Stimulated activated CD4-positive, alpha-beta T cell treated with anti-CD3 and anti-CD28 coated beads, TNF-alpha, amount 100 ng/mL, for 1 hour (primary cell): ENCODE measurements at regions not wholly inside any gene's neighbourhood (a gene's known extent, or its start where the extent isn't known, plus 50 kb on each side); places are given as distances from the start of the nearest gene placed in this dataset.
"Not testable (repeated sequence)": the region's sequence is repeated elsewhere in the genome, so short reads cannot be mapped to it uniquely, and the experiment has no call there.

ENCODE experiments used
- DNase-seq, 3 donors: peaks; one replicate each; pipeline ENCODE4 v3.0.0-alpha.2; 2020; ENCODE audit warnings: low read depth in 3 of 3, low spot score in 1 of 3

GRCh38 chr1:43042773-43043457 lies 84.2 kb upstream of the SLC2A1 start:
- DNase-seq = no peak

GRCh38 chr1:43042127-43042526 lies 83.5 kb upstream of the SLC2A1 start:
- DNase-seq = no peak

DNA sequence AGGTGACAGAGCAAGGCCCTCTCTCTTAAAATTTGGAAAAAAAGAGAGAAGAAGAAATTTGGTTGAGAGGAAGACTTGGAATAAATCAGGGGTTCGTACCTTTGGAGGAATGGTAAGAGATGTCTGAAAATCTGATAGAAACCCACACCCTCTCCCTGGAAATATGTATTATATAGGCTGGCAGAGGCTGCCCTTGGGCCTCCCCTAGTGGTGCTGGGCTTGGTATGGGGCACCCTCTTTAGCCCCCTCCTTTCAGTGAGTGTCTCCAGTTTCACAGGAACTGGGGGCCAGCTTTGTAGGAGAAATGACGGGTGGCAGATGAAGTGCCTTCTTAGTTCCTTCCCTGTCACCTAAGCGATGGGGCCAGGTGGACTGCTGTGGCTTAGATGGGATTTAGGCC lies 82.9 kb upstream of the SLC2A1 start:
- DNase-seq = no peak

DNA sequence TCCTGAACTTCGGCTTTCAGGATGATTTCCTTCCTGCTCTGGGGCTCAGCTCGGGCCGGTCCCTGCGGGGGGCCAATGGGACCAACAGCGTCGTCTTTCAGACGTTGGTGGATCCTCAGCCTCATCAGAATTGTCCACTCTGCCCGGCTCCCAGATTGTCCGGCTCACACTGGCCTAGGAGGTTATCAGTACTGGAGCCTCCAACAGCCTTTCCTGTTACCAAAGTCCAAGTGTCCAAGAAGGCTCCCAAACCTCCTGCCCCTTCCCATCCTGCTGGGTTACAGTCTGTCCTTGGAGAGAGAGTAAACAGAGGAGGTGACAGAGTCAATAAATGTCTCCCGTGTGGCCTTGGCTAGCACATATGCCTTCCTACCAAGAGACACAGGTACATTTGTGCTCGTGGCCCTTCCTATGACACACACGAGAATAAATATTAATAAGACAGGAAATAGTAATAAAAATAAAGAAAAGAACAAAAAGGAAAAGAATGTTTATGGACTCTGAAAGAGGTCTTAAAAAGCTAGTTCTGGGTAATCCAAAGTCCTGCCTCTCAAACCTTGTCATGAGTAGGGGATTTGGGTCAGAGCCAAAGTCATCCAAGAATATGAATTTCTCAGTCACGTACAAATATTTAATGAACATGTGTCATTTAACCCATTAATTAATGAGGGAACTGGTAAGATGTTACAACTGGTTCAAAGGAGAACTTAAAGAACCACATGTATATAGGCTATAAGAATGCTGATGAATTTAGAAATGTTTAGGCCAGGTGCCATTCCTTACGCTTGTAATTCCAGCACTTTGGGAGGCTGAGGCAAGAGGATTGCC lies 80.8 kb upstream of the SLC2A1 start:
- DNase-seq = no peak

- no peak for DNase-seq
These were observed 79.7 kb upstream of the SLC2A1 start for GRCh38 chr1:43038232-43038935.

DNA sequence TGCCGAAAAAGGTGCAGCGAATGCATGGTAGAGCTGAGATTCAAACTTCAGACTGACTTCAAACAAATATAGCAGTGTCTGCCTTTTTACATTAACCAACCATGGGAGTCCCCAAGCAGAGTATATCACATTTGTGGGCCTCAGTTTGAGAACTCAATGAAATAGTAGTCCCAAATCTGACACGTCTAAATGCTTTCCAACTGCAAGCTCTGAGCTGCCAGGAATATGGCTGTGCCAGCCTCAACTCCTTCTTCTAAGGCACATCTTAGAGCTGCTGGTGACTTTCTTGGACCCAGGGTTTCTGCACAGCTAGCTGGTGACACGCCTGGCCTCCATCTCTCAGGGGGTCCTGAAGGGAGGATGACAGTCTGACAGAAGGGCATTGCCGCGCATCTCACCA lies 78.8 kb upstream of the SLC2A1 start:
- DNase-seq = no peak

DNA sequence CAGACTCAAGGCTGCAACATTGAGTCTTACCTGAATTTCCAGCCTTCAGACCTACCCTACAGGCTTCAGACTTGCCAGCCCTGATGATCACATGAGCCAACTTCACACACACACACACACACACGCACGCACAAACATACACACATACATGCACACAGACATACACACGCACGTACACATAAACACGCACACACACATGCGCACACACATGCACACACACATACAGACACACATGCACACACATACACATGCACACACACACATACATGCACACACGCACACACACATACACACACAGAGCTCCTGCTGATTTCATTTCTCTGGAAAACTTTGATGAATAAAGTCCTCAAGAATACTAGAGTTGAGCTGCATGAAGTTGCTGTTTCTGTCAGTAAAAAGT lies 78.3 kb upstream of the SLC2A1 start:
- DNase-seq = no peak

DNA sequence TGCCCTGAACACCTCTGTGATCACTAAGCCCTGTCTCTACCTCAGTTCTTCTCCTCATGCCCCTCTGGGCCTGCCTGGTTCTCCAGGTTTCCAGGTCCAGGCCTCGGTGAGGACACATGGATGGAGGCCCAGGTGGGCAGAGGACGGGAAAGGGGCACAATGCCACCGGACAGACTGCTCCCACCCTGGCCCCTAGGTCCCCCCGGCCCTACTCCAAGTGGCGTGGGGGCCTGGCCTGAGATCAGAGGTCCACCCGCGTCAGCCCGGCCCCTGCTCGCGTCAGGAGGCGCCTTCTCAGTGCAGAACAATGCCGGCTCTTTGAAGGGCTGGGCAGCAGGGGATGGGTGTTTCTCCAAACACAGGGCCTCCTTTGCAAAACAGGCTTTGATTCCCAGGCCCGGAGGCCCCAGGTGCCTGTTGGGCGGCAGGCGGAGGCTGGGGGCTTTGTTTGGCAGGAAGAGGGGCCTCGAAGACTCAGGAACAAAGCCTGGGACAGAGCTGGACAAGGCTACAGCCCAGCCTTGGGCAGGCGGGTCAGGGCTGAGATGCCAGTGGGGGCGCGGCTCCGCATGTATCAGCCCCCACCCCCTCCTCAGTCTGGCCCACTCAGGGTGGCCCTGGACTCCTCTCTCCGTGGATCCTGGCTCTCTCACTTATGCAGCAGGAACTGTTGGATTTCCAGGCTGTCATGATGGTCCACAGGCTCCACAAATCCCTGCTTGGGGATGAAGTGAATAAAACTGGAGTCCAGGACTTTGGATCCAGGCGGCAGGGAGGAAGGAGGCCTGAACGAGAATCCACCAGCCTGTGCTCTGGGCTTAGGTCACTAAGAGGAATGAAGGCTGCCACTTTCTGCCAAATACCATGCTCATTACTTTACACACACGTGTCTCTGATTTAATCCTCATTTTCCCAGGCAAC lies 77.4 kb upstream of the SLC2A1 start:
- DNase-seq = no peak

DNA sequence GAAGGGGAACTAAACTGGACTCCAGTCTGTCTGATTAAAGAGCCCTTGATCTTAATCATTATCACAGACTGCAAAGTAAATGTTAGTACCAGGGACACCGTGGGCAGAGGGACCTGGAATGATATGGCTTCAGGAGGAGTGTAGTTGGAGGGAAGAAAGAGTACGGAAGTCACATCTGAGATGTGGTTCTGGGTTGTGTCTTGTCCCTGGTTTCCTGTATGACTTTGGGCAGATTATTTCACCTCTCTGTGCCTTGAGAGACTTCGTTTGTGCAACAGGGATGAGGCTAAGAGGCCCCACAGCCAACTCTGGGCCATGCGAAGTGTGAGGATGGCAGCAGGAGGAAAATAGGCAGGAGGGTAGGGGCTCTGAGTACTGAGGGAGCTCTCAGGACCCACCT lies 76.1 kb upstream of the SLC2A1 start:
- no peak for DNase-seq

DNA sequence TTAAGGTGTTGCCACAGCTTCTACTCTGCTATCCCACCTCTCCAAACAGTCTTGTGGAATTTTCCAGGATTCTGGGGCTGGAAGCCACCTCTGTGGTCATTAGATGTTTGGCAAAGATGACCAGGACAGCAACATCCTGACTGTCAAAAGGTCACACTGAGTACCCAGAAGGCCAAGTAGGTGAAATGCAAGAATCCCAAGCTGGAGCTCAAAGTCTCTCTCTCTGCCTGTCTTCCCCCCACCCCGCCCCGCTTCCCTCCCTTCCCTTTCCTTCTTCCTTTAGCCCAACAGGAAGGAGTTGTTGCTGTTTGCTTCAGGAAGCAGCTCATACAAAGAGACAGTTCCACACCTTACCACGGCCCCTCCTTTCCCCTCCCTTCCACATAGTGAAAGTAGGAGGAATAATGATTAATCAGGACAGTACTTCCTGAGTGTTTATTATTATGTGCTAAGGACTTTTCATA lies 75.6 kb upstream of the SLC2A1 start:
- DNase-seq = no peak

- no peak for DNase-seq
These were observed 72.9 kb upstream of the SLC2A1 start for GRCh38 chr1:43031316-43032203.

GRCh38 chr1:43024905-43025304 lies 66.2 kb upstream of the SLC2A1 start:
- no peak for DNase-seq

DNA sequence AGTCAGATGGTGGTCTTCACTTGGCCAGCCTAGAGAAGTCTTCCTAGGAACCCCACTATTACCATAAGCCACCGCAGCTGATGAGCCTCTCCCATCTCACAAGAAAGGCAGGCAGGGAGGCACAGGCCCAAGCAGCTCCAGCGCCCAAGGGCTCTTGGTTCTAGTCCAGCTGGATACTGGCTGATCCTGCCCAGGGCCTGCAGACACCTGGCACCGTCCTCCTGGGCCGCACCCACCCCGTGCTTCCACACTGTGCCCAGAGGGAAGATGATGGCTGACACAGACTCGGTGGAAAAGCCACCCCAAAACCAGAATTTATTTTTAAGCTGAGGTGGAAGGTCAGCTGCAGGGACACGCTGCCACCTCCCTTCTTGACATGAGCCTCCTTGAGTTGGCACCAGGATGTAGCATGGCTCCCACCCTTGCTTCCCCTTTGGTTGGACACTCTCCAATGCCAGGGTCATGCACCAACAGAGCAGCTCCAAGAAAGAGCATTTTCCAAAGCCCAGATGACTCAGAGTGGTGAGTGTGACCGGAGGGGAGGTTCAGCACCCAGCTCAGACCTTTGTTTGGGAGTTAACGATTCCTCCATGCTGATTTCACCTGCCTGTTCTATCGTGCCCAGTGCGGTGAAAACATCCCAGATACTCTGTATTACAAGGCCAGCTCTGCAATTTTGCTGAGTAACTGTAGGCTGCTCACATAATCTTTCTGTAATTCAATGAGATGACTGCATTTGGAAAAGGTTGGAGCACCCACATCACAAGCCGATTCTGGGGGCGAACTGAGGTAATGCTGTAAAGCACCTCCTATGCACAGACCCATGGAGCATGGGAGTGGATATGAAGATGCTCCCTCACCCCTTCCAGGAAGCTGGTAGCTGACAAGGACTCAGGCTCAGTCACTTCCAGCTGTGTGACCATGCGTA lies 63.1 kb upstream of the SLC2A1 start:
- DNase-seq = no peak

GRCh38 chr1:43019226-43019625 lies 60.6 kb upstream of the SLC2A1 start:
- DNase-seq = no peak

GRCh38 chr1:43018121-43018520 lies 59.5 kb upstream of the SLC2A1 start:
- no peak for DNase-seq

DNA sequence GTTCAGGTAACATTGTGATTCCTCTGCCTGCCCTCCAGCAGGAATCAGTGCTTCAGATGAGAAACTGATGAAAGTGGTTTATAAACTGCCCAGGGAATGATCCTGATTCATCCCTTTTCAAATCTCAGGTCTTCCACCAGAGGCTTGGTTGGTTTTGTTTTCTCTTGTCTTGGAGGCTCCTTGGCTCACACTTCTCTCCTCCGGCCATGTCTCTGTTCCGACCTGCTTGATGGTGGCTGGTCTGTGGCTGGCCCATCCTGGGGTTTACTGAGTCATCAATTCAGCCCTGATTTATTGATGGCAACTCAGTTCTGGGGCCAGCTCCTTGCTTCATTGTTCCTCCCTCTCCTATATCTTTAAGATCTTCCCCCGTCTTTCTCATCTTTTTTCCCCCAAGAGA lies 56.6 kb upstream of the SLC2A1 start:
- no peak for DNase-seq

DNA sequence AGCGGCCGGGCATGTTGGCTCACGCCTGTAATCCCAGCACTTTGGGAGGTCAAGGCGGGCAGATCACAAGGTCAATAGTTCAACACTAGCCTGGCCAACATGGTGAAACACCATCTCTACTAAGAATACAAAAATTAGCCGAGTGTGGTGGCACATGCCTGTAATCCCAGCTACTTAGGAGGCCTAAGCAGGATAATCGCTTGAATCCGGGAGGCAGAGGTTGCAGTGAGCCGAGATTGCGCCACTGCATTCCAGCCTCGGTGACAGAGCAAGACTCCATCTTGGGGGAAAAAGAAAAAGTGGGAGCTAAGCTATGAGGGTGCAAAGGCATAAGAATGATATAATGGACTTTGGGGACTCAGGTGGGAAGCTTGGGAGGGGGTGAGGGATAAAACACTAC lies 55.9 kb upstream of the SLC2A1 start:
- DNase-seq = not testable (repeated sequence)

DNA sequence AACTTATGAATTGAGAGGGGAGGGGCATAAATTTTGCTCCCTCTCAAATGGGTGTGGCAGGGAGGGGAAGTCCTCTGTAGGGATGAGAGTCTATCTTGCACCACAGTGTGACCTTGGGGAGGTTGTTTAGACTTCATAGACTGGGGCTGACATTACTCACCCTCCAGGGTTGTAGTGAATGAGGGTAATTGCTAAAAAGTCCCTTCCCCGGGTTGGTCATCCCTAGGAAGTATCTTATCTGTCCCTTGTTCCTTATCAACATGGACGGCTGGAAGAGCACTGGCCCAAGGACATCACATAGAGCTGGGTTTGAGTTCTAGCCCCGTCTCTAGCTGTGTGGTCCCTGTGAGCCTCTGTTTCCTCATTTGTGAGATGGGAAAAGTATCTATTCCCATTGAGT lies 52.4 kb upstream of the SLC2A1 start:
- no peak for DNase-seq

DNA sequence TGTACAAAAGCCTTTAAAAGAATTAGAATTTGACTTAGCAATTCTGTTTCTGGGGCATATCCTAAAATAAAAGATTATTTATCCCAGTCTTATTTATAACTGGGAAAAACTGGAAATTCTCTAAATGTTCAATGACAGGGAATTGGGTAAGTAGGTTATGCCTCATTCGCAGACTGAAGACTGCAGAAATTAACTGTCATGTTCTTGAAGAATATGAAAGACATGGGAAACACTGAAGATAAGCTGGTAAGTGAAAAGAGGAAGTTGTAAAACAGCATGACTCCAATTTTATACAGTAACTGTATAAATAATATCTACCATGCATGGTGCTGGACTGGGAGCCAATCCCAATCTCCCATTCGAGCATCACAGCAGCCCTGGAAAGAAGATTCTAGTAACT lies 50.6 kb upstream of the SLC2A1 start:
- DNase-seq = no peak
